ENCODE measurements at regions not wholly inside any gene's neighbourhood (a gene's known extent, or its start where the extent isn't known, plus 50 kb on each side); places are given as distances from the start of the nearest gene placed in this dataset.

DNA sequence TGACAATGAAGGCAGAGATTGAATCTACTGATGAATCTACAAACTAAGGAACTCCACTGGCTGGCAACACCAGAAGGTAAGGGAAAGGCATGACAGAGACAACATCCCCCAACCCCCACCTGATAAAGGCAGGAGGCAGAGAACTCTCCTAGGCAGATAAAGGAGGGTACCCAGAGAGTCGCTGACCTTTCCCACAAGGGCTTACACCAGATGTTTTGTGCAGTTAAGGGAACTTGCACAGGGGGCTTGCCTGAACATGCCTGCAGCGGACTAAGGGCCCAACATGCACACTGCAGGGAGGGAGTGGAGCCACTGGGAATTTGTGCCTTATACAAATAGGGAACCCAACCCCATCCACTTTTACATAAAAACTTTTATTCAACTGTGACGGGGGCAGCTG is 1996.9 kb upstream of the RAG2 start:
- no peak for TF ChIP-seq POLR2AphosphoS5 (IDR thresholded peaks at IDR 0.05)
- TF ChIP-seq, protein P1, sequence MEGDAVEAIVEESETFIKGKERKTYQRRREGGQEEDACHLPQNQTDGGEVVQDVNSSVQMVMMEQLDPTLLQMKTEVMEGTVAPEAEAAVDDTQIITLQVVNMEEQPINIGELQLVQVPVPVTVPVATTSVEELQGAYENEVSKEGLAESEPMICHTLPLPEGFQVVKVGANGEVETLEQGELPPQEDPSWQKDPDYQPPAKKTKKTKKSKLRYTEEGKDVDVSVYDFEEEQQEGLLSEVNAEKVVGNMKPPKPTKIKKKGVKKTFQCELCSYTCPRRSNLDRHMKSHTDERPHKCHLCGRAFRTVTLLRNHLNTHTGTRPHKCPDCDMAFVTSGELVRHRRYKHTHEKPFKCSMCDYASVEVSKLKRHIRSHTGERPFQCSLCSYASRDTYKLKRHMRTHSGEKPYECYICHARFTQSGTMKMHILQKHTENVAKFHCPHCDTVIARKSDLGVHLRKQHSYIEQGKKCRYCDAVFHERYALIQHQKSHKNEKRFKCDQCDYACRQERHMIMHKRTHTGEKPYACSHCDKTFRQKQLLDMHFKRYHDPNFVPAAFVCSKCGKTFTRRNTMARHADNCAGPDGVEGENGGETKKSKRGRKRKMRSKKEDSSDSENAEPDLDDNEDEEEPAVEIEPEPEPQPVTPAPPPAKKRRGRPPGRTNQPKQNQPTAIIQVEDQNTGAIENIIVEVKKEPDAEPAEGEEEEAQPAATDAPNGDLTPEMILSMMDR (IDR thresholded peaks at IDR 0.05 in 8 of 11, conservative IDR thresholded peaks at IDR 0.05 in 3 of 11), result no peak
- no peak for TF ChIP-seq POLR2A (IDR thresholded peaks at IDR 0.05)

Measured in spleen (tissue), 7 donors.